Neural cell (in vitro differentiated cells): ENCODE measurements at regions not wholly inside any gene's neighbourhood (a gene's known extent, or its start where the extent isn't known, plus 50 kb on each side); places are given as distances from the start of the nearest gene placed in this dataset.

Source experiments
- H2AFZ ChIP-seq: fragments of 200-600, 300-800 bp; sonication (generic), shearing (Covaris generic); 2 replicates; pipeline ENCODE4 v1.6.0; 2014; ENCODE audit warnings: low read depth, mild to moderate bottlenecking, antibody characterized with exemption, low read length, moderate library complexity
- H3F3A ChIP-seq: fragments of 200-600 bp; shearing (Covaris generic); 2 replicates; pipeline ENCODE4 v1.6.1; 2016; ENCODE audit warnings: mild to moderate bottlenecking, moderate library complexity, mixed read lengths, antibody characterized with exemption, low read length; ENCODE audit not compliant: insufficient read depth, poor library complexity, severe bottlenecking
- H3K27ac ChIP-seq: fragments of 200-600, 300-800 bp; sonication (generic), shearing (Covaris generic); 2 replicates; pipeline ENCODE4 v1.5.1; 2014; ENCODE audit warnings: mild to moderate bottlenecking, low read length, moderate library complexity
- H3K27me3 ChIP-seq: fragments of 300-800, 200-600 bp; sonication (generic), shearing (Covaris generic); 2 replicates; pipeline ENCODE4 v1.6.0; 2014; ENCODE audit warnings: mild to moderate bottlenecking, low read depth, low read length, moderate library complexity; ENCODE audit not compliant: insufficient read depth
- H3K36me3 ChIP-seq: fragments of 300-800, 200-600 bp; sonication (generic), shearing (Covaris generic); 2 replicates; pipeline ENCODE4 v1.5.1; 2014; ENCODE audit warnings: mild to moderate bottlenecking, antibody characterized with exemption, low read length, moderate library complexity; ENCODE audit not compliant: insufficient read depth
- H3K4me2 ChIP-seq: fragments of 300-800, 200-600 bp; sonication (generic), shearing (Covaris generic); 2 replicates; pipeline ENCODE4 v1.6.0; 2014; ENCODE audit warnings: mild to moderate bottlenecking, low read length
- H3K4me3 ChIP-seq: fragments of 300-800, 200-600 bp; sonication (generic), shearing (Covaris generic); 2 replicates; pipeline ENCODE4 v1.5.1; 2014; ENCODE audit warnings: mild to moderate bottlenecking, low read length, moderate library complexity
- H3K79me2 ChIP-seq: fragments of 200-600 bp; shearing (Covaris generic); replicated peaks from 2 replicates; pipeline ENCODE4 v1.6.0; 2014; ENCODE audit warnings: mild to moderate bottlenecking, low read length, moderate library complexity; ENCODE audit not compliant: insufficient read depth
- H3K9ac ChIP-seq: fragments of 300-800, 200-600 bp; sonication (generic), shearing (Covaris generic); 2 replicates; pipeline ENCODE4 v1.6.1; 2016; ENCODE audit warnings: mild to moderate bottlenecking, low read length, mixed read lengths
- H3K9me2 ChIP-seq: fragments of 200-600 bp; shearing (Covaris generic); 2 replicates; pipeline ENCODE4 v1.6.1; 2016; ENCODE audit warnings: mild to moderate bottlenecking, low read length, mixed read lengths; ENCODE audit not compliant: insufficient read depth
- H3K9me3 ChIP-seq: fragments of 200-600, 300-800 bp; sonication (generic), shearing (Covaris generic); 2 replicates; pipeline ENCODE4 v1.6.1; 2016; ENCODE audit warnings: mild to moderate bottlenecking, mixed run types, low read length, moderate library complexity, mixed read lengths
- H4K20me1 ChIP-seq: fragments of 200-600 bp; shearing (Covaris generic); 2 replicates; pipeline ENCODE4 v1.6.1; 2016; ENCODE audit warnings: mild to moderate bottlenecking, mixed run types; ENCODE audit not compliant: insufficient read depth
- CTCF ChIP-seq: fragments of 450-650 bp; IDR thresholded peaks from 2 replicates; pipeline ENCODE4 v1.5.1; 2014; ENCODE audit warnings: antibody characterized with exemption, mild to moderate bottlenecking, moderate library complexity; ENCODE audit not compliant: poor library complexity, severe bottlenecking
- EP300 ChIP-seq: fragments of 450-650 bp; conservative IDR thresholded peaks from 2 replicates; pipeline ENCODE4 v1.6.1; 2014; ENCODE audit warnings: antibody characterized with exemption, mild to moderate bottlenecking, moderate library complexity; ENCODE audit not compliant: poor library complexity, severe bottlenecking
- EZH2 ChIP-seq: fragments of 200-600, 300-800 bp; shearing (Covaris generic), sonication (generic); IDR thresholded peaks from 2 replicates; pipeline ENCODE4 v1.6.1; 2014; ENCODE audit warnings: antibody characterized with exemption, low read length, borderline replicate concordance, mild to moderate bottlenecking; ENCODE audit not compliant: insufficient read depth, poor library complexity, severe bottlenecking
- MXI1 ChIP-seq: fragments of 450-650 bp; conservative IDR thresholded peaks from 2 replicates; pipeline ENCODE4 v1.6.1; 2014; ENCODE audit warnings: antibody characterized with exemption, mild to moderate bottlenecking; ENCODE audit not compliant: poor library complexity, severe bottlenecking
- POLR2AphosphoS5 ChIP-seq: IDR thresholded peaks from 2 replicates; pipeline ENCODE4 v1.6.1; 2012
- RAD21 ChIP-seq: fragments of 450-650 bp; conservative IDR thresholded peaks from 2 replicates; pipeline ENCODE4 v1.6.1; 2014; ENCODE audit warnings: antibody characterized with exemption, mild to moderate bottlenecking, moderate library complexity
- SMC3 ChIP-seq: fragments of 450-650 bp; conservative IDR thresholded peaks from 2 replicates; pipeline ENCODE4 v1.6.1; 2014; ENCODE audit warnings: antibody characterized with exemption, mild to moderate bottlenecking, moderate library complexity; ENCODE audit not compliant: poor library complexity
- TAF1 ChIP-seq: IDR thresholded peaks from 2 replicates; pipeline ENCODE4 v1.6.1; 2012; ENCODE audit warnings: low read depth
- TF ChIP-seq, protein P1 (sequence below): IDR thresholded peaks from 2 replicates; pipeline ENCODE4 v1.6.1; 2012; ENCODE audit warnings: borderline replicate concordance

- TF ChIP-seq CTCF (no peak), EP300 (no peak), EZH2 (no peak), POLR2AphosphoS5 (no peak), SMC3 (no peak), MXI1 (no peak), TAF1 (no peak), RAD21 (no peak)
- TF ChIP-seq, protein P1, sequence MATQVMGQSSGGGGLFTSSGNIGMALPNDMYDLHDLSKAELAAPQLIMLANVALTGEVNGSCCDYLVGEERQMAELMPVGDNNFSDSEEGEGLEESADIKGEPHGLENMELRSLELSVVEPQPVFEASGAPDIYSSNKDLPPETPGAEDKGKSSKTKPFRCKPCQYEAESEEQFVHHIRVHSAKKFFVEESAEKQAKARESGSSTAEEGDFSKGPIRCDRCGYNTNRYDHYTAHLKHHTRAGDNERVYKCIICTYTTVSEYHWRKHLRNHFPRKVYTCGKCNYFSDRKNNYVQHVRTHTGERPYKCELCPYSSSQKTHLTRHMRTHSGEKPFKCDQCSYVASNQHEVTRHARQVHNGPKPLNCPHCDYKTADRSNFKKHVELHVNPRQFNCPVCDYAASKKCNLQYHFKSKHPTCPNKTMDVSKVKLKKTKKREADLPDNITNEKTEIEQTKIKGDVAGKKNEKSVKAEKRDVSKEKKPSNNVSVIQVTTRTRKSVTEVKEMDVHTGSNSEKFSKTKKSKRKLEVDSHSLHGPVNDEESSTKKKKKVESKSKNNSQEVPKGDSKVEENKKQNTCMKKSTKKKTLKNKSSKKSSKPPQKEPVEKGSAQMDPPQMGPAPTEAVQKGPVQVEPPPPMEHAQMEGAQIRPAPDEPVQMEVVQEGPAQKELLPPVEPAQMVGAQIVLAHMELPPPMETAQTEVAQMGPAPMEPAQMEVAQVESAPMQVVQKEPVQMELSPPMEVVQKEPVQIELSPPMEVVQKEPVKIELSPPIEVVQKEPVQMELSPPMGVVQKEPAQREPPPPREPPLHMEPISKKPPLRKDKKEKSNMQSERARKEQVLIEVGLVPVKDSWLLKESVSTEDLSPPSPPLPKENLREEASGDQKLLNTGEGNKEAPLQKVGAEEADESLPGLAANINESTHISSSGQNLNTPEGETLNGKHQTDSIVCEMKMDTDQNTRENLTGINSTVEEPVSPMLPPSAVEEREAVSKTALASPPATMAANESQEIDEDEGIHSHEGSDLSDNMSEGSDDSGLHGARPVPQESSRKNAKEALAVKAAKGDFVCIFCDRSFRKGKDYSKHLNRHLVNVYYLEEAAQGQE: no peak
- H4K20me1 ChIP-seq: no peaks in the 10 kb centered on the region
- H3K27me3 ChIP-seq: no peaks in the 10 kb centered on the region
- H3K9me2 ChIP-seq: no peaks in the 10 kb centered on the region
- no peaks in the 10 kb centered on the region for H3F3A ChIP-seq
- H3K4me2 ChIP-seq: no peak overlapping the region
- H3K9me3 ChIP-seq: no peaks in the 10 kb centered on the region
- no peaks in the 10 kb centered on the region for H3K79me2 ChIP-seq
- no peak overlapping the region for H2AFZ ChIP-seq
- no peak overlapping the region for H3K4me3 ChIP-seq
- H3K36me3 ChIP-seq: no peaks in the 10 kb centered on the region
- no peak overlapping the region for H3K9ac ChIP-seq
- no peak overlapping the region for H3K27ac ChIP-seq
These were observed 600.1 kb upstream of the STEAP1 start for GRCh38 chr7:89554209-89554608.

GRCh38 chr7:89559596-89559995 is 594.7 kb upstream of the STEAP1 start:
- no peak overlapping the region for H2AFZ ChIP-seq
- H3K9me3 ChIP-seq: no peaks in the 10 kb centered on the region
- H4K20me1 ChIP-seq: no peaks in the 10 kb centered on the region
- no peaks in the 10 kb centered on the region for H3F3A ChIP-seq
- H3K27ac ChIP-seq: no peak overlapping the region
- no peak overlapping the region for H3K4me3 ChIP-seq
- H3K9me2 ChIP-seq: no peaks in the 10 kb centered on the region
- H3K27me3 ChIP-seq: no peaks in the 10 kb centered on the region
- H3K9ac ChIP-seq: no peak overlapping the region
- H3K79me2 ChIP-seq: no peaks in the 10 kb centered on the region
- H3K36me3 ChIP-seq: no peaks in the 10 kb centered on the region
- H3K4me2 ChIP-seq: no peak overlapping the region
- no peak for TF ChIP-seq EZH2
- no peak for TF ChIP-seq POLR2AphosphoS5
- TF ChIP-seq MXI1: no peak

- H2AFZ ChIP-seq: no peak overlapping the region
- H4K20me1 ChIP-seq: no peaks in the 10 kb centered on the region
- no peak overlapping the region for H3K4me2 ChIP-seq
- no peak for TF ChIP-seq MXI1
- H3K27me3 ChIP-seq: no peaks in the 10 kb centered on the region
- no peak overlapping the region for H3K9ac ChIP-seq
- no peaks in the 10 kb centered on the region for H3F3A ChIP-seq
- no peaks in the 10 kb centered on the region for H3K36me3 ChIP-seq
- H3K27ac ChIP-seq: no peak overlapping the region
- no peaks in the 10 kb centered on the region for H3K9me2 ChIP-seq
- H3K79me2 ChIP-seq: no peaks in the 10 kb centered on the region
- H3K9me3 ChIP-seq: no peaks in the 10 kb centered on the region
- H3K4me3 ChIP-seq: no peak overlapping the region
These were observed 590.7 kb upstream of the STEAP1 start for GRCh38 chr7:89563597-89563996.
